ENCODE measurements at regions not wholly inside any gene's neighbourhood (a gene's known extent, or its start where the extent isn't known, plus 50 kb on each side); places are given as distances from the start of the nearest gene placed in this dataset.

GRCh38 chr4:122542411-122543236 is 78.2 kb downstream of the IL21 start:
- Histone ChIP-seq H3K27ac (no peak overlapping the region), H3K9me3 (ENCODE audit: low read depth) (no peaks in the 10 kb centered on the region), H3K4me1 (ENCODE audit: low read depth) (peaks cover 2% of the 10 kb centered on the region), H3K36me3 (no peaks in the 10 kb centered on the region), H3K4me3 (no peak overlapping the region), H3K27me3 (no peaks in the 10 kb centered on the region)
- no peak for TF ChIP-seq CTCF (IDR thresholded peaks at IDR 0.05; ENCODE audit: low read depth, low read length)
- peak in 1 of 2 donors; percentile 75 for DNase-seq (ENCODE audit: low read depth in 1 of 2, low spot score in 1 of 2)

- no peak for DNase-seq (ENCODE audit: low read depth in 1 of 2, low spot score in 1 of 2)
- H3K27me3 ChIP-seq: no peaks in the 10 kb centered on the region
- H3K9me3 ChIP-seq (ENCODE audit: low read depth): no peaks in the 10 kb centered on the region
- TF ChIP-seq CTCF (IDR thresholded peaks at IDR 0.05; ENCODE audit: low read depth, low read length): no peak
- H3K27ac ChIP-seq: no peak overlapping the region
- H3K36me3 ChIP-seq: no peaks in the 10 kb centered on the region
- no peaks in the 10 kb centered on the region for H3K4me1 ChIP-seq (ENCODE audit: low read depth)
- no peak overlapping the region for H3K4me3 ChIP-seq
Observed at GRCh38 chr4:122541996-122542395, 78.9 kb downstream of the IL21 start.

GRCh38 chr4:122540838-122541237 is 80.0 kb downstream of the IL21 start:
- Histone ChIP-seq H3K4me1 (ENCODE audit: low read depth) (no peaks in the 10 kb centered on the region), H3K4me3 (no peak overlapping the region), H3K36me3 (no peaks in the 10 kb centered on the region), H3K27ac (no peak overlapping the region), H3K9me3 (ENCODE audit: low read depth) (no peaks in the 10 kb centered on the region), H3K27me3 (no peaks in the 10 kb centered on the region)
- DNase-seq (ENCODE audit: low read depth in 1 of 2, low spot score in 1 of 2): no peak
- TF ChIP-seq CTCF (IDR thresholded peaks at IDR 0.05; ENCODE audit: low read depth, low read length): no peak

- H3K27ac ChIP-seq: no peak overlapping the region
- no peak for DNase-seq (ENCODE audit: low read depth in 1 of 2, low spot score in 1 of 2)
- H3K36me3 ChIP-seq: no peaks in the 10 kb centered on the region
- no peaks in the 10 kb centered on the region for H3K9me3 ChIP-seq (ENCODE audit: low read depth)
- no peaks in the 10 kb centered on the region for H3K27me3 ChIP-seq
- no peak for TF ChIP-seq CTCF (IDR thresholded peaks at IDR 0.05; ENCODE audit: low read depth, low read length)
- H3K4me1 ChIP-seq (ENCODE audit: low read depth): no peaks in the 10 kb centered on the region
- H3K4me3 ChIP-seq: no peak overlapping the region
Observed at GRCh38 chr4:122539861-122540465, 80.9 kb downstream of the IL21 start.

GRCh38 chr4:122537388-122538135 is 81.0 kb upstream of the IL2 start:
- DNase-seq (ENCODE audit: low read depth in 1 of 2, low spot score in 1 of 2): no peak
- no peak for TF ChIP-seq CTCF (IDR thresholded peaks at IDR 0.05; ENCODE audit: low read depth, low read length)
- Histone ChIP-seq H3K36me3 (no peaks in the 10 kb centered on the region), H3K4me3 (no peak overlapping the region), H3K4me1 (ENCODE audit: low read depth) (no peaks in the 10 kb centered on the region), H3K27ac (no peak overlapping the region), H3K27me3 (no peaks in the 10 kb centered on the region), H3K9me3 (ENCODE audit: low read depth) (no peaks in the 10 kb centered on the region)
